SK-N-SH treated with all-trans-retinoic acid at 6 μM for 48 hours (cell line): ENCODE measurements at regions not wholly inside any gene's neighbourhood (a gene's known extent, or its start where the extent isn't known, plus 50 kb on each side); places are given as distances from the start of the nearest gene placed in this dataset.

Experiments
- ATAC-seq: fragments of 200-7000 bp; cut with Tn5 transposase; 3 replicates; pipeline ENCODE4 v1.9.1; 2020; ENCODE audit warnings: mild to moderate bottlenecking, moderate library complexity
- ARNTL ChIP-seq: fragments of 450-650 bp; formaldehyde crosslinking; IDR thresholded peaks from 2 replicates; pipeline ENCODE4 v1.5.0; 2020; ENCODE audit warnings: low read depth, mild to moderate bottlenecking, moderate library complexity, borderline replicate concordance
- CREB5 ChIP-seq: fragments of 250-450 bp; sonication (Bioruptor Pico); IDR thresholded peaks from 2 replicates; pipeline ENCODE4 v1.5.1; 2020; ENCODE audit warnings: low read depth, mild to moderate bottlenecking, moderate library complexity
- CSDC2 ChIP-seq: fragments of 250-450 bp; sonication (Bioruptor Pico); IDR thresholded peaks from 2 replicates; pipeline ENCODE4 v1.5.0; 2020; ENCODE audit warnings: mild to moderate bottlenecking, moderate library complexity
- CSRNP3 ChIP-seq: fragments of 250-450 bp; sonication (Bioruptor Pico); IDR thresholded peaks from 2 replicates; pipeline ENCODE4 v1.5.1; 2021; ENCODE audit warnings: mild to moderate bottlenecking, moderate library complexity
- ESRRG ChIP-seq: fragments of 250-450 bp; sonication (Bioruptor Pico); IDR thresholded peaks from 2 replicates; pipeline ENCODE4 v1.6.1; 2021; ENCODE audit warnings: mild to moderate bottlenecking
- GLIS3 ChIP-seq: fragments of 250-450 bp; sonication (Bioruptor Pico); IDR thresholded peaks from 2 replicates; pipeline ENCODE4 v1.5.0; 2020; ENCODE audit warnings: mild to moderate bottlenecking, moderate library complexity
- ISL1 ChIP-seq: fragments of 250-450 bp; sonication (Bioruptor Pico); IDR thresholded peaks from 2 replicates; pipeline ENCODE4 v2.1.2; 2022; ENCODE audit warnings: mild to moderate bottlenecking, moderate library complexity
- OSR1 ChIP-seq: fragments of 250-450 bp; sonication (Bioruptor Pico); IDR thresholded peaks from 2 replicates; pipeline ENCODE4 v1.8.0; 2022; ENCODE audit warnings: moderate library complexity, mild to moderate bottlenecking, inconsistent platforms
- PATZ1 ChIP-seq: fragments of 250-450 bp; sonication (Bioruptor Pico); IDR thresholded peaks from 2 replicates; pipeline ENCODE4 v1.8.0; 2020; ENCODE audit warnings: mild to moderate bottlenecking, moderate library complexity, borderline replicate concordance
- POU6F1 ChIP-seq: fragments of 250-450 bp; sonication (Bioruptor Pico); IDR thresholded peaks from 2 replicates; pipeline ENCODE4 v1.8.0; 2021; ENCODE audit warnings: low read depth, mild to moderate bottlenecking, moderate library complexity, borderline replicate concordance
- PPARA ChIP-seq: fragments of 250-450 bp; sonication (Bioruptor Pico); IDR thresholded peaks from 2 replicates; pipeline ENCODE4 v1.5.0; 2020; ENCODE audit warnings: mild to moderate bottlenecking, borderline replicate concordance
- RARB ChIP-seq: fragments of 250-450 bp; sonication (Bioruptor Pico); IDR thresholded peaks from 2 replicates; pipeline ENCODE4 v1.8.0; 2021; ENCODE audit warnings: mild to moderate bottlenecking, moderate library complexity
- SNAI2 ChIP-seq: fragments of 250-450 bp; sonication (Bioruptor Pico); IDR thresholded peaks from 2 replicates; pipeline ENCODE4 v1.5.0; 2020; ENCODE audit warnings: mild to moderate bottlenecking, moderate library complexity
- TCF4 ChIP-seq: fragments of 250-450 bp; sonication (Bioruptor Pico); IDR thresholded peaks from 2 replicates; pipeline ENCODE4 v1.8.0; 2021; ENCODE audit warnings: mild to moderate bottlenecking, moderate library complexity, borderline replicate concordance
- TOX ChIP-seq: fragments of 250-450 bp; sonication (Bioruptor Pico); IDR thresholded peaks from 2 replicates; pipeline ENCODE4 v1.8.0; 2021; ENCODE audit warnings: mild to moderate bottlenecking, moderate library complexity, borderline replicate concordance
- ZC3H10 ChIP-seq: fragments of 250-450 bp; sonication (Bioruptor Pico); IDR thresholded peaks from 2 replicates; pipeline ENCODE4 v1.5.1; 2021; ENCODE audit warnings: mild to moderate bottlenecking, moderate library complexity
- ZFP3 ChIP-seq: fragments of 250-450 bp; sonication (Bioruptor Pico); IDR thresholded peaks from 2 replicates; pipeline ENCODE4 v1.5.0; 2020; ENCODE audit warnings: mild to moderate bottlenecking, moderate library complexity
- ZFP30 ChIP-seq: fragments of 450-650 bp; formaldehyde crosslinking; IDR thresholded peaks from 2 replicates; pipeline ENCODE4 v1.5.0; 2022; ENCODE audit warnings: mild to moderate bottlenecking, moderate library complexity
- ZNF565 ChIP-seq: fragments of 450-650 bp; formaldehyde crosslinking; conservative IDR thresholded peaks from 2 replicates; pipeline ENCODE4 v1.5.0; 2020; ENCODE audit warnings: low read depth, mild to moderate bottlenecking, moderate library complexity
- ZNF70 ChIP-seq: fragments of 450-650 bp; formaldehyde crosslinking; IDR thresholded peaks from 2 replicates; pipeline ENCODE4 v1.5.0; 2020; ENCODE audit warnings: mild to moderate bottlenecking, moderate library complexity
- ZNF8 ChIP-seq: fragments of 450-650 bp; formaldehyde crosslinking; IDR thresholded peaks from 2 replicates; pipeline ENCODE4 v1.5.0; 2020; ENCODE audit warnings: mild to moderate bottlenecking, moderate library complexity

- TF ChIP-seq ZFP30 (CRISPR knock-in tag) (no peak), PATZ1 (CRISPR knock-in tag) (no peak), PPARA (CRISPR knock-in tag) (no peak), GLIS3 (CRISPR knock-in tag) (no peak), TCF4 (peak; percentile 53; the same call in 1 of the 2 replicates), ARNTL (CRISPR knock-in tag) (no peak), ZFP3 (CRISPR knock-in tag) (0 out of 2 replicates have a peak, but pooled peaks have one; percentile 15), RARB (CRISPR knock-in tag) (no peak), ZNF70 (CRISPR knock-in tag) (no peak), OSR1 (CRISPR knock-in tag) (no peak), SNAI2 (no peak), ZNF8 (CRISPR knock-in tag) (no peak), CSRNP3 (CRISPR knock-in tag) (no peak), ESRRG (CRISPR knock-in tag) (no peak), POU6F1 (CRISPR knock-in tag) (no peak), CREB5 (peak; percentile 80; the same call in 1 of the 2 replicates), ISL1 (CRISPR knock-in tag) (peak; percentile 96), ZNF565 (CRISPR knock-in tag) (no peak), TOX (CRISPR knock-in tag) (no peak), CSDC2 (CRISPR knock-in tag) (no peak)
- ATAC-seq, result peak; percentile 84
Observed at GRCh38 chr7:81627536-81628287, 142.1 kb downstream of the HGF start.

GRCh38 chr7:81626008-81626407 is 143.8 kb downstream of the HGF start:
- peak; percentile 11; the same call in 1 of the 3 replicates for ATAC-seq
- TF ChIP-seq PPARA (CRISPR knock-in tag) (no peak), ZFP3 (CRISPR knock-in tag) (peak; percentile 78), POU6F1 (CRISPR knock-in tag) (no peak), ZC3H10 (CRISPR knock-in tag) (no peak), CSDC2 (CRISPR knock-in tag) (0 out of 2 replicates have a peak, but pooled peaks have one; percentile 20), ZFP30 (CRISPR knock-in tag) (no peak), ZNF70 (CRISPR knock-in tag) (no peak), TOX (CRISPR knock-in tag) (no peak), SNAI2 (peak; percentile 70; the same call in 1 of the 2 replicates), ISL1 (CRISPR knock-in tag) (peak; percentile 85)
